ENCODE measurements at regions not wholly inside any gene's neighbourhood (a gene's known extent, or its start where the extent isn't known, plus 50 kb on each side); places are given as distances from the start of the nearest gene placed in this dataset.

- H3K27ac ChIP-seq: no peak overlapping the region
- no peak overlapping the region for H3K9ac ChIP-seq
- no peaks in the 10 kb centered on the region for H4K20me1 ChIP-seq (ENCODE audit: insufficient read depth)
- H3K4me2 ChIP-seq: no peak overlapping the region
- no peak overlapping the region for H3K4me3 ChIP-seq (IDR thresholded peaks at IDR 0.05; ENCODE audit: insufficient read depth, low read depth, low read length)
- no peak overlapping the region for H2AFZ ChIP-seq (ENCODE audit: low read depth)
- H3K36me3 ChIP-seq (ENCODE audit: insufficient read depth): no peaks in the 10 kb centered on the region
- TF ChIP-seq CTCF (conservative IDR thresholded peaks at IDR 0.05; ENCODE audit: low read depth, low read length): no peak
- no peaks in the 10 kb centered on the region for H3K27me3 ChIP-seq (ENCODE audit: insufficient read depth, low read depth)
- no peaks in the 10 kb centered on the region for H3K4me1 ChIP-seq (ENCODE audit: low read depth, poor library complexity, severe bottlenecking)
- no peaks in the 10 kb centered on the region for H3K79me2 ChIP-seq (ENCODE audit: insufficient read depth, low read depth)
These were observed 473.5 kb downstream of the PRKD1 start for GRCh38 chr14:29454026-29454693.

- no peaks in the 10 kb centered on the region for H3K79me2 ChIP-seq (ENCODE audit: insufficient read depth, low read depth)
- no peak overlapping the region for H3K4me3 ChIP-seq (IDR thresholded peaks at IDR 0.05; ENCODE audit: insufficient read depth, low read depth, low read length)
- H2AFZ ChIP-seq (ENCODE audit: low read depth): no peak overlapping the region
- H4K20me1 ChIP-seq (ENCODE audit: insufficient read depth): no peaks in the 10 kb centered on the region
- H3K9ac ChIP-seq: no peak overlapping the region
- no peaks in the 10 kb centered on the region for H3K27me3 ChIP-seq (ENCODE audit: insufficient read depth, low read depth)
- H3K4me2 ChIP-seq: no peak overlapping the region
- no peak for TF ChIP-seq CTCF (conservative IDR thresholded peaks at IDR 0.05; ENCODE audit: low read depth, low read length)
- H3K27ac ChIP-seq: no peak overlapping the region
- no peaks in the 10 kb centered on the region for H3K4me1 ChIP-seq (ENCODE audit: low read depth, poor library complexity, severe bottlenecking)
- no peaks in the 10 kb centered on the region for H3K36me3 ChIP-seq (ENCODE audit: insufficient read depth)
These were observed 469.1 kb downstream of the PRKD1 start for GRCh38 chr14:29458547-29458946.

- Histone ChIP-seq H3K4me3 (IDR thresholded peaks at IDR 0.05; ENCODE audit: insufficient read depth, low read depth, low read length) (no peak overlapping the region), H3K4me1 (ENCODE audit: low read depth, poor library complexity, severe bottlenecking) (no peaks in the 10 kb centered on the region), H3K27me3 (ENCODE audit: insufficient read depth, low read depth) (no peaks in the 10 kb centered on the region), H2AFZ (ENCODE audit: low read depth) (no peak overlapping the region), H4K20me1 (ENCODE audit: insufficient read depth) (no peaks in the 10 kb centered on the region), H3K9ac (no peak overlapping the region), H3K4me2 (no peak overlapping the region), H3K79me2 (ENCODE audit: insufficient read depth, low read depth) (no peaks in the 10 kb centered on the region), H3K27ac (no peak overlapping the region), H3K36me3 (ENCODE audit: insufficient read depth) (no peaks in the 10 kb centered on the region)
- no peak for TF ChIP-seq CTCF (conservative IDR thresholded peaks at IDR 0.05; ENCODE audit: low read depth, low read length)
These were observed 468.1 kb downstream of the PRKD1 start for GRCh38 chr14:29459531-29459930.

GRCh38 chr14:29459969-29460560, 467.6 kb downstream of the PRKD1 start:
- no peaks in the 10 kb centered on the region for H4K20me1 ChIP-seq (ENCODE audit: insufficient read depth)
- no peaks in the 10 kb centered on the region for H3K27me3 ChIP-seq (ENCODE audit: insufficient read depth, low read depth)
- H2AFZ ChIP-seq (ENCODE audit: low read depth): no peak overlapping the region
- no peak for TF ChIP-seq CTCF (conservative IDR thresholded peaks at IDR 0.05; ENCODE audit: low read depth, low read length)
- H3K4me2 ChIP-seq: no peak overlapping the region
- no peak overlapping the region for H3K27ac ChIP-seq
- no peaks in the 10 kb centered on the region for H3K79me2 ChIP-seq (ENCODE audit: insufficient read depth, low read depth)
- no peak overlapping the region for H3K4me3 ChIP-seq (IDR thresholded peaks at IDR 0.05; ENCODE audit: insufficient read depth, low read depth, low read length)
- H3K9ac ChIP-seq: no peak overlapping the region
- H3K36me3 ChIP-seq (ENCODE audit: insufficient read depth): no peaks in the 10 kb centered on the region
- H3K4me1 ChIP-seq (ENCODE audit: low read depth, poor library complexity, severe bottlenecking): no peaks in the 10 kb centered on the region

Data from KMS-11 (cell line).